Fibroblast of skin of back (primary cell): ENCODE measurements at regions not wholly inside any gene's neighbourhood (a gene's known extent, or its start where the extent isn't known, plus 50 kb on each side); places are given as distances from the start of the nearest gene placed in this dataset.

Experiments
- DNase-seq: peaks from one replicate; pipeline ENCODE4 v3.0.0-alpha.2; 2013

DNA sequence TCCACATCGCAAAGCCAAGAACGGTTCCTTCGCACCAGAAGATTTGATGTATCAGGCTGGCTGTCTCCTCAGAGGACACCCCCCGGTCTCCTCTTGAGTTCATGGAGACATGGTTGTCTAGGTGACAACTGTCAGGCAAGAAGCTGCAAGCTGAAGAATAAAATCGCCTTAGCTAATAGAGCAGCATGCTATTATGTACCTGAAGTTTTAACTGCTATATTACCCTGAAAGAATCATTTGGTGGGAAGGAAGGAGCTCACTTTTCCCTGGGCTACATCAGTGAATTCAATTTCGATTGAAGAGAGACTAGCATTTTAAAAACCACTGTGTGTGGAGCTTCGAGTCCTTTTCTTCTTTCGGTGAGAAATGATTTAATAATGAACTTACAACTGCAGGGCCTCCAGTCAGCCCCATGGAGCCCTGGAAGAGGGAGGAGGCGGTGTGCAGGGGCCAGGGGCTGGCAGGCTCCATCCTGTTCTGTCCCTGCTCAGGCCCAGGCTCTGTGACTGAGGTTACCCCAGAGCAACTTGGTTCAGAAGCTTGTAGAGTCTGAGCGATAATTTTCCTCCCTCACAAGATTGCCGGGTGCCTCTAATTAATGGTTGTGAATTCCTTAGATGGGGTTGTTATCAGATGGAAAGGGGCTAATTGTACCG, 191.3 kb downstream of the MID1IP1 start:
- DNase-seq = no peak

DNA sequence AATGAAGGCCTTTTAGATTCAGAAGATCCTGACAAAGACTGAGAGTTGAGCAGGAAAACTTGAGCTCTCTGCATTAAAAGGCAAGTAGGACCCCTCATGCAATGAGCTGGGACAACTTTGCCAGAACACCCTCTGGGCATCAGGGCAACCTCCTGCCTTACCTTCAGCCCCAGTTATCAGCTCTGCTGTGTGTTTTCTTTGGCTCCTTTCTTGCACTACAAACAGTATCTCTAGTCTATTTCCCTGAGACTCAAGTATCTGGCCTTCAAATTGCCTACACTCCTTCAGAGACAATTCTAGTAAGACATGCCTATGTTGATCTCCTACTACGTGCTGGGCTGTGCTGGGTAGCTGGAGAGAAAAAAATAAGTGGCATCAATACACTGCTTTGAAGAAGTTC, 192.2 kb downstream of the MID1IP1 start:
- DNase-seq = no peak

DNA sequence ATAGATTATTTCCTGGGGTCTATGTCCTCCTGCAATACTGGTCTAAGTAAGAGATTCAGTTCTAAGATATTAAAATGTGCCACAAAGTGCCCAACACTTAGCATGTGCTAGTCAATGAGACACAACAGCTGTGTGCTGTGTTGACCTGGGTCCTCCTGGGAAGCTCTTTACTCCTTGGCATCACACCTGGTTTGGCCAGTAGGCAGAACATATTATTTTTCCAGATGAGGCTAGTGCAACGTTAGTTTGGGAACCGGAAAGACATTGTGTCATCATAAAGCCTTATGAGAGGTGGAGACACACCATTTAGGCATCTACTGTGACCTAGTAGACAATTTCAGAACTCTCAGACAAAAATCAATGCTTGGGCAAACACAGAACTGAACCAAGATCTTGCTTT, 197.8 kb downstream of the MID1IP1 start:
- no peak for DNase-seq

DNA sequence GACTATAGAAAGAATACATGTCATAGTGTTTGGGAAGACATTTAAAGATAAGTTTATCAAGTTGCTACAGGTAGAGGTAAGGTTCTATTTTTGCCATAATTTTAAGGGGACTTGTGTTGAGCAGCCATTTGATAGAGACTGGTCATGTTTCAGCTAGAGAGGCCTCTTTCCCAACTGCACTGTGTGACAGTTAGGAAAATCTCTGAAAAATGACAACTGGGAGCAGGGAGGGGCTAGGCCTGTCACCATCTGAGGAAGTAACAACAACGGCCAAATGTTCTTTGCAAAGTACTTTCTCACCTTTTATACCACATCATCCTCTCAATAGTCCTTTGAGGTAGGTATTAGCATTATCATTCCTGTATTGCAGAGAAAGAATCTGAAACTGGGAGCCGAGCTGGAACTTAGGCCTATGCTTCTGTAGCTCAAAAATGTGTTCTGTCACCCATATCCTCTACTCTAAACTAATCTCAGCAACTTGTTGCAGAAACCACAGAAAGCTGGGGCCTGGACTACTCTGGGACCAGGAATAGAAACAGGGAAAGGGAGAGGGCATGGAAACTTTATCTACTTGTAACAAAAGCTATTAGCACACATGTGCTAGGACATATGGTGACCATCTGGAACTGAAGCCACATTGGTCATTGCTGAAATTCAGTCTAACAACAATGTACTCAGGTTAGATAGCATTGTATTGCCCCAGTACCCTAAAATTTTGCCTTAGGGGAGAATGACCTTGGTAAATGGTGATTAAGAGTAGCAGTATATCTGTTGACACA, 198.9 kb downstream of the MID1IP1 start:
- DNase-seq = no peak

DNA sequence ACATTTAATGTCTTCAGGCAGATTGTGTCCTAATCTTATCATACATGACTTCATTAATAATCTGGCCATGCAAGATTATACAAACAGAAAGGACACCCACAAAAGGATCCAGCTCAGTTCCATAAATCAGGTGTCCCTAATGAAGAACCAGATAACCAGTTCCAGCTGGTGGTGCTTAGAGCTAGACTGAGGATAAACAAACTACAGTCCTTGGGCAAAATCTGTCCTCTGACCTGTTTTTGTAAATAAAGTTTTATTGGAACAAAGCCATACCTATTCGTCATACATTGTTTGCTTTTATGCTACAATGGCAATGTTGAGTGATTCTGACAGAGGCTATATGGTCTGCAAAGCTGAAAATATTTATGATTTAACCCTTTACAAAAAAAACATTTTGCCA, 199.5 kb downstream of the MID1IP1 start:
- DNase-seq = no peak

DNA sequence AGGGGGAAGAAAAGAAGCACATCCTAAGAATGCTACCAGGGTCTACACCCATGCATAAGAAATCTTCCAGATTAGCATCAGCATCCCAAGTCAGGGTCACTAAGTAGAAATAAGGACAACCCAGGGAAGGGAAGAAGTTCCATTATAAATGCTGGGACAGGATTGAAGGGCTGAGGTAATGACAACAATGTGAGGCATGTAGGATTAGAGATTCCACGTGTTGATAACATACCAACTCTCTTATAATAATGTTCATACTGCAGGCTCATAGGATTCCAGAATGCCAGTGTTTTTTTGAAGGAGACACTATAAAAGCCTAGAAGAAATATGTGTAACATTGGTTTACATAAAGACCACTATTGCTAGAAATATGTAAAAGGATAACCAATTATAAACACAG, 201.2 kb downstream of the MID1IP1 start:
- DNase-seq = peak; percentile 12

DNA sequence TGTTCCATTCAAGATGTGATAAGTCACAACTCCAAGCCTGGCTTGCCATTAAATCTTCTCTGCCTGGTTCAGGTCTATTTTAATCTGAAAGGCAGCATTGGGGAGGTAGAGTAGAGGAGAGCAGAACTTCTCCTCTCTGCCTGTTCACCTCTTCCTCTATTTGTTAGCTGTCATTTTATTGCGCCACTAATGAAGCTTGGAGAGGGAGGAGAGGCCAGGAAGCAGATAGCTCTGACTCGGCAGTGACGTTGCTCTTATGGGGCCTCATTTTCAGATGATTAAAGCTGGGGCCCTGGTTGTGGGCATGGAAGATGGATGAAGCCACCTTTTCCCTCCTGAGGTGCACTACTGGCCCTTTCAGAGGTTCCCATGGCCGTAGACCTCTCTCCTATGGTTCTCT, 207.3 kb downstream of the MID1IP1 start:
- DNase-seq = no peak

DNA sequence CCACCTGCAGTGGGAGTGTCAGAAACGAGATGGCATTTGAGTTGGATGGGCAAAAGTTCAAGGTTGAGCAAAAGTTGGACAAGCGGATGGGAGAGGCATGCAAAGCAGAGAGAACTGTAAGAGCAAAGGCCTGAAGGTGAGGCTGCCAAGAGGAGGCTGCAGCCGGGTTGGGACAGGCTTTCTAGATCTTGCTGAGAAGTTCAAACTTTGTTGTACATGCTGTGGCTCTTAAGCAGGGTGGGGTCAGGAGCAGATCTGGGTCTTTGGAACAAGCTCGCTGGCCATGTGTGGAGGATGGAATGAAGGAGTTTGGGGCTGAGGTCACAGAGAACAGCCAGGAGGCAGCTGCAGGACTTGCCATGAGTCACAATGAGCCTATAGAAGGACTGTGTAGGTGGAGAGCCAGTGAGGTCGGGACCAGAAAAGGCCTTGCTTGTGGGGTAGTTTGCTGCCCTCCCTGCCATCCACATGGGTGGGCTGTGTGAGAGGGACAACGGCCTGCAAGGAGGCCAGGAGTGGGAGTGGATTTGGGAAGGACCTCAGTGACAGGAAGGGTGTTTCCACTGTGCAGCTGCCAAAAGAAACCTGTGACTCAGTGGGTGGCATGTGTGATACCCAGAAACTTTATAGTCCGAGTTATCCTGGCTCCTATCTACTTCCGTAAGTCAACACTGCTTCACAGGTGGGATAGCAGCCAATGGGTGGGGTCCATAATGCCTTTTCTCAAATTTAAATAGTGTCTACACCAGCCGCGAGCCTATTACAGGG, 210.4 kb downstream of the MID1IP1 start:
- DNase-seq = no peak

DNA sequence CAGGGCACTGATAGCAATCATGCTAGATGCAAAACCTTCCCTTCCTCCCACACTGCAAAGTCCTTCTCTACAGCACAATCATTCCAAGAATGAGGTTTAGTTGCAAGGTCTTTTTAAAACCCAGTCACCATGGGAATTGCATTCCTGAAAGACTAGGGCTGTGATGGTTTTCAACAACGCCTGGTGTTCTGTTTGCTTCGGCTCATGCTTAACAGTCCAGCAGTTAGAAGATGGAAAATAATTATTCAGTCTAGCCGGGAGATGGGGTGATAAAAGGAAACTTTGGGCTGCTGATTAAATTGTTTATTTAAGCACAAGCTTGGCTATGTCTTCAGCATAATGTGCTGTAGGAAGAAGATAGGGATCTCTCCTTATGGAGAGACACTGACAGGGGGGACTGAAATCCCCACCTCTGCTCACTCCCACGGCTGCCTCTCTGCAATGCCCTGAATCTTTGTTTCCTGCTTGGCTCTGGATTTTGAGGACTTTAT, 211.4 kb downstream of the MID1IP1 start:
- peak; percentile 33 for DNase-seq

DNA sequence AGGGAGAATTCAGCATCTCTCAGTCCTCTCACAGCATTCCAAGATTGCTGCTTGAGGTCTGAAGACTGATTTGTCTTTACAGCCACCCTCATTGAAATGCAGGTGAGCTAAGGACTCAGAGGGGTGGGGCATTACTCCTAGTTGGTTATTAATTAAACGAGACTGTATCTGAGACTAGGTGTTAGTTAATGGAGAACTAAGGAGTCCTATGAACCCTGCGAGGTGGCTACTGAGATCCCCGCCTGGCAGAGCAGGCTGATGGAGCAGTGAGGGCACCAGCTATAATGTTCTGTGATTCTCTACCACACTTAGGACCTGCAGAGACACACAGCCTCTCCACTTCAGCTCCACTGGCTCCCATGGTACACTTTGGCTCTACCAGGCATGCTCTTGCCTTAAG, 215.3 kb downstream of the MID1IP1 start:
- DNase-seq = no peak

DNA sequence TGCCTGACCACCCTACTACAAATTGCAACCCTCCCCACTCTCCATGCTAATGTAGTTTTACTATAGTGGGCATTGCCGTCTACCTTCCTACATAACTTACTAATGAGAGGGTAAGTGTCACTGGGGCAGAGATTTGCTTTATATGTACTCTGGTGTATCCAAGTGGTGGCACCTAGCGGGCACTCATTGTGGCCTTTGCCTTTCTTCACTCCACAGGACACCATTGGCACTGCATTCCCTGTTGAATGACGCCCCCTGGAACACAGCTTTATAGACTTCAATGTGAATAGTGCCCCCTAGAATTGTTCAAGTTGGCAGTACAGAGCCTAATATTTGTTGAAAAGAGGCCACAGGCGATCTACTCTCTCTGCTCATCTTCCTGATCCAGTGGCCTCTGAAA, 215.8 kb downstream of the MID1IP1 start:
- no peak for DNase-seq

DNA sequence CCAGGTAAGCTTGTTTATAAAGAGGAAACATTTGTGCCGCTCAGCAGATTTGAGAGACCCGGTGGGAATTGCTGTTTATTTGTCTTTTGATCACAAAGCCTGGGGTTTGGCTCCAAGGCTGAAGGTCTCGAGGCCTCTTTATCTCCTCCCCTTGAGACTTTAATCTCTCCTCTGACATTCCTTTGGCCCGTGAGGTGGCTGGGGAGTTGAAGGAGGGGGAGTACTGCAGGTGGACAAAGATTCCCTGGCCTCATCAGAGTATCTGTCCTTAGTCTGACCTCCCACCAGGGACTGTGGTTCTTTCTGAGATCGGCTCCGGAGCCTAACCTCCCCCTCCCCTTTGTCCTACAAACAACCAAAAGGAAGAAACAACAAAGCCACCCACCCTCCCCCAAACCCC, 216.5 kb downstream of the MID1IP1 start:
- DNase-seq = no peak

DNA sequence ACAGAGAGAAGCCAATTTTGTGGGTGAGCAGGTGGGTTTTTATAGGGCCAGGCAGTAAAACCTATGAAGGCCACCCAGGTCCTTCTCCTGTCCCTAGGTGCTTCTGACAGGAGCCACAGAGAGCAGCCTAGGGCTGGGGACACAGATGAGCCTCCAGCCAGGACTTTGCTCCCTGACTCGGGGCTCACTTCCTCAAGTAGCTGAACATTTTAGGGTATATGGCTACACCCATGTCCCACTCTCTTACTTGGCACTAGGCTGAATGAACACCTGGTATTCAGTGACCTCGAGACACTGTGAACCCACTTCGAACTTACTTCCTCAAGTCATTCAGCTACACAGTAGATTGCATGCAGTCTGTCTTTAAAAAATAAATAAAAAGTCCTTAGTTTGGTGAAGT, 217.3 kb downstream of the MID1IP1 start:
- DNase-seq = no peak

DNA sequence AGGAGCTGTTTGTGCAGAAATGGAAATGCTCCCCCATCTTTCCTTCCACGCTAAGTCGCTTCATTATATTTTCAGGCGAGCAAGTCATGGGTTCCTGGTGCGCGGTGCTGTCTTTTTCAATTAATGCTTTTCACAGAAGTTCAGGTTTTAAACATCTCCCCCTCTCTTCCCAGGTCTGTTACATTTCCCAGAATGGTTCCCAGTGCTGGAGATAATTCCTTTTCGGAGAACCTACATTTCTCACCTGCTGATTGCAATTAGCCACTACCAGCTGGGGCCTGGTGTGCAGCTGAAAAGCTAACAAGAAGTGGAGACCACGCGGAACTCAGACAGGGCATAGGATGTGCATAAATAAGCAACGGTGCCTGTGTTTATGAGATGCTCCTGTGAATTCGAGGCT, 217.8 kb downstream of the MID1IP1 start:
- DNase-seq = no peak

DNA sequence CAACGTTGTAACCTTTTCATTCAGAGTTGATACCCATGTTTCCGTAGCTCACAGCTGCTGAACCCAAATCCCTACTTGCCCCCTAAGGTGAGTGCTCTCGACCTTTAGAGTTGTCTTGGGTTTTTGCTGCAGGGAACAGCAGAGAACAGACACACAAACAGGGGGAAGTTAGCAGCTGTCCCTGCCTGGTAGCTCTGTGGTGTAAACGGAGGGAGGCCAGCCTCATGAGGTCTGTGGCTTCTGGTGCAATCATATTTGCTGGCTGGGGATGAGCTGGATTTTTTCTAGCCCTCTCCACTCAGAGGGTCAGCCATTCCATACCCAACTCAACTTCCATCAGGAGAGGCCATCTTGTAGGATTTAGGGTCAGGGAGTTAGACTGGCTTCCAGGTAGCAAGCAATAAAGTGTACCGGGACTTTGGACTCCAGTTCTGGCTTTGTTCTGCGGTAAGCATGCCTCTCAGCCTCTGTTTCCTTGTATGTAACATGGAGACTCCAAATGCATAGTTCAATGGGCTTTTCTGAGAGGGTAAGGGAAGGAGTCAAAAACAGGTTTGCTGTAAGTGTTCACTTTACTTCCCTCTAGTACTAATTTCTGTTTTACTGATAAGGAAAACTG, 218.9 kb downstream of the MID1IP1 start:
- DNase-seq = no peak

DNA sequence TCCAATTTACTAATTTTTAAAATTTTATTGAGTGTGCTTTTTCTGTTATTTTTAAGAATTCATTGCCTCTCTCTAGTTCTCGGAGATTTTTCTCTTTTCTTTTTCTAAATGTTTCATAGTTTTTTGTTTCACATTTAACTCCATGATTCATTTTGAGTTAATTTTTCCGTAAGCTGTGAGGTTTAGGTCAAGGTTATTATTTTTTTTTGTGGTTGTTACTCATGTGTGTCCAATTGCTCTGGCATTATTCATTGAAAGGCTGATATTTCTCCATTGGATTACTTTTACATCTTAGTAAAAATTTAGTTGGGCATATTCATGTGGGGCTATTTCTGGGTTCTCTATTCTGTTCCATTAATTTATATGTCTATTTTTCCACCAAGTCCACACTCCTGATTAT, 220.8 kb downstream of the MID1IP1 start:
- peak; percentile 33 for DNase-seq

DNA sequence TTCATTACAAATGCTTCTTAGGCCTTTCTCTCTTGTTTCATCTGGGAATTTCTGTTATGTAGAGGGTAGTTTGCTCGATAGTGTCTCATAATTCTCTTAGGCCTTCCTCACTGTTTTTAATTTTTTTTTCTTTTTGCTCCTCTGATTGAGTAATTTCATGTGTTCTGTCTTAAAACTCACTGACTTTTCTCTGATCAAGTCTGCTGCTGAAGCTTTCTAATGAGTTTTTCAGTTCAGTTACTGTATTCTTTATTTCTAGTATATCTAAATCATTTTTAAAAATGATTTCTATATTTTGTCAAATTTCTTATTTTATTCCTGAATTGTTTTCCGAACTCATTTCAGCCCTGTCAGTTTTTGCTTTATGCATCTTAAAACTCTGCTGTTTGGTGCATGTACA, 228.0 kb downstream of the MID1IP1 start:
- no peak for DNase-seq

DNA sequence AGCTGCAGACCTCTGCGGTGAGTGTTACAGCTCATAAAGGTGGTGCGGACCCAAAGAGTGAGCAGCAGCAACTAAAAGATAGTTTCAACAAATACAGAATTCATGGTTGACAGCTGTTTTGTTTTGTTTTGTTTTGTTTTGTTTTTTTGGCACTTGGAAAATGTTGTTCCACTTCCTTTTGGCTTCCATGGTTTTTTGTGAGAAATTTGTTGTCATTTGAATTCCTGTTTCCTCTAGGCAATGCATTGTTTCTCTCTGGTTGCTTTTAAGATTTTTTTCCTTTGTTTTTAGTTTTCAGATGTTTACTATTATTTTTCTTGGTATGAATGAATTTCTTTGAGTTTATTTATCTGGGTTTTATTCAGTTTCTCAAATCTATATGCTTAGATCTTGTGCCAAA, 229.4 kb downstream of the MID1IP1 start:
- no peak for DNase-seq

DNA sequence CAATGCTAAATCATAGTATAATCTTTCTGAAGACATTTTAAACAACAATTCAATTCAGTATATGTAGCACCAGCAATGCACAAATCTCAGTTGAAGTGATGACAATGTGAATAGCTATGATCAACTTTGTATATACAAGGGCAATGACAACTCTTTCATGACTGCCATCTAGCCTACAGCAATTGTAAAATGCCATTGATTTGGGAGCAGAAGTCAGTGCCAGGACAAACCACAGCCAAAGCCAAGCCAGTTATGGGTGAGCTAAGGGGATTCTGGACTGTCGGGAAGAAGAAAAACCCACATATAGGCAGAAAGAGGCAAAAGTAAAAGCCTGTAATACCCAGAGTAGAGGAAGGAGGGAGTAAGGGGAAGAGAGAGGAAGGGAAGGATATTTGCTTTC, 238.6 kb downstream of the MID1IP1 start:
- DNase-seq = no peak

DNA sequence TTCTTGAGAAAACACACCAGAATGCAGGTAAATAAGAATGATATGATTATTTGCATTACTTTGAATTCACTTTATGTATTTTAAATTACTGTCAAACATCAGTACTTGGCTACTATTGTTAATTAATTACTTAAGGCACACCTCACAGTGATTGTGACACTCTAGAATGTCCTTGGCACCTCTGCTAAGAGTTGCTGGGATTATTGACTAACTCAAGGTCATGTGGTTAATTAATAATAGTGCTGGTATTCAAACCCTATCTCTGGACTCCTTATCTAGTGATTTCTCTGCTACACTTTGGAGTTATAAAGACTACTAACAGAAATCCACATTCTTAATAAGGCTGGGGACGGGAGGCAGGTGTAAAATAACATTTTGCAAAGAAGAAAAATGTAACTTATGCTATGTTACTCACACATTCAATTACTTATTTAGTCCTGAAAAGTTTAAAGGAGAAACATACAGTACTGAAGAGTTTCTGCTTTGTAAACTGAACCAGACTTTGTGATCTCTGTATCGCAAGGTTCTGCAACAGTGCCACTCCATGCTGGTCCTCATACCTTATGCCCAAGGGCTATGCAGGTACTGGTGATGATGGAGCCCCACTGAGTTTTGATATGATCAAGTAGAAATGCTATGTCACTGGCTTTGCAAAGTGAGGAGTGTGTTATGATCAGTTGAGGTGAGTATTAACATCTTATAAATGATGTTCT, 242.7 kb downstream of the MID1IP1 start:
- no peak for DNase-seq

DNA sequence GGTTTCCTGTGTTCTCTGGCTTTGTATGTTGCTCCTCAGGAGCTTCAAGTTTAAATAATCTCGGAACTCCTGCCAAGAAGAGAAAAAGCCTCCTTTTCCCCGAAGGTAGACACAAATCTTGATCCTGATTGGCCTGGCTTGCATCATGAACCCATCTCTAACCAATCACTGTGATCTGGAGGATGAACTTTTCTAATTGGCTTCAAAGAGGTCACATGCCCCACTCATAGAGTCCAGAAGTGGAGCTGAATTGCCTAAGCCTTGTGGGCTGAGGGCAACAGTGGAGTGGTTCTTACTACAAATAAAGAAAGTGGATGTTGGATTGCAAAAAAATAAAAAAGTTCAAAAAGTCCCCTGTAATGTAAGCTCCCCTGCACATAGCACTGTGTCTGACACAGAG, 245.9 kb downstream of the MID1IP1 start:
- DNase-seq = no peak

DNA sequence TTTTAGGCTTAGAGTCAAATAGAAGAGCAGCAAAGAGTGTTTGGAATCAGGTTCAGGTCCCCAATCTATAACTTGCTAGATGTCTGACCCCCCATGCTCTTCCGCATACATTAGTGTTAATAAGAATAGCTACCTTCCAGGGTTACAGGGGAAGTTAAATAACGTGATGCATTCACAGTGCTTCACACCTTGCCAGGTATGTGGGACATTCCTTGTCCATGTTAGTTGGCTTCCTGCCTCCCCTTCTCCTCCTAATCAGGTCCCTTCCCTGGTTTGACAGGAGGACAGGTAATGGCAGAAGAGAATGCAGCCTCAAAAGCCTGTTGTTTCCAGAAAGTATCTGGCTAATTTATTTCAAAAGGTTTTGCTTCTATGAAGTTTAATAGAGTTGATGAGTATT, 248.7 kb downstream of the MID1IP1 start:
- DNase-seq = no peak

DNA sequence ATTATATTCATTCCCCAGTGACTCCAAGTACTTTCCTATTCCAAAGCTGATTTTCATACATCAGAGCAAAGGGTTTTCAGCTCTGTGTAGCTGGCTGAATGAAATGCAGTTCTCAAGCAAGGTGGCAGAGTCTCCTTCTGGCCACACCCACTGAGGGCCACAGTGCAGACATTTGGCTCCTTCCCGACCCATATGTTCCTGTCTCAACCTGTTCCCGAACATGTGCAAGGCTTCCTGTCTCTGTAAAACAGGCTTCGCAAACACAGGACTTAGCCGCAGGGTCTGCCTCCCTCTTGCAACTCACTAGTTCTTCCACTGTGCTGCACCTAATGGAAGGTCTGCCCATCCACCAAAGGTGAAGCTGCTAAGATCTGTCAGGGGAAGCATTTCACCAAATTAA, 249.2 kb downstream of the MID1IP1 start:
- no peak for DNase-seq
